Thoracic aorta (tissue), 2 donors: ENCODE measurements at regions not wholly inside any gene's neighbourhood (a gene's known extent, or its start where the extent isn't known, plus 50 kb on each side); places are given as distances from the start of the nearest gene placed in this dataset.

Source experiments
- ATAC-seq: fragments of 150-250 bp; one replicate; pipeline ENCODE4 v1.8.0; 2017; ENCODE audit warnings: low read depth; ENCODE audit not compliant: insufficient number of reproducible peaks, low FRiP score
- DNase-seq: peaks from one replicate; pipeline ENCODE4 v3.0.0-alpha.2; 2020; ENCODE audit warnings: low spot score
- H3K27ac ChIP-seq, 2 donors: fragments of 200-600 bp; sonication (generic); 1 replicate in 1 of 2; 2 replicates in 1 of 2; pipeline ENCODE4 v1.5.1; 2016; ENCODE audit warnings: mild to moderate bottlenecking in 2 of 2, moderate library complexity in 2 of 2
- H3K27me3 ChIP-seq: fragments of 200-600 bp; sonication (generic); replicated peaks from 2 replicates; pipeline ENCODE4 v1.6.0; 2016; ENCODE audit warnings: mild to moderate bottlenecking; ENCODE audit not compliant: insufficient read depth
- H3K36me3 ChIP-seq: fragments of 200-600 bp; sonication (generic); one replicate; pipeline ENCODE4 v1.5.1; 2016
- H3K4me1 ChIP-seq, 2 donors: fragments of 200-600 bp; sonication (generic); 1 replicate in 1 of 2; 2 replicates in 1 of 2; pipeline versions ENCODE4 v1.5.1 to v1.6.0; 2016; ENCODE audit warnings: low read depth in 2 of 2, mild to moderate bottlenecking in 1 of 2; ENCODE audit not compliant: control insufficient read depth in 1 of 2
- H3K4me3 ChIP-seq: fragments of 200-600 bp; sonication (generic); 2 replicates; pipeline ENCODE4 v1.5.1; 2016; ENCODE audit warnings: mild to moderate bottlenecking
- H3K9me3 ChIP-seq: fragments of 200-600 bp; sonication (generic); 2 replicates; pipeline ENCODE4 v1.5.1; 2016
- TF ChIP-seq, protein P1 (sequence below): fragments of 200-600 bp; sonication (generic); IDR thresholded peaks from one replicate; pipeline ENCODE4 v1.5.1; 2019; ENCODE audit warnings: antibody characterized with exemption

DNA sequence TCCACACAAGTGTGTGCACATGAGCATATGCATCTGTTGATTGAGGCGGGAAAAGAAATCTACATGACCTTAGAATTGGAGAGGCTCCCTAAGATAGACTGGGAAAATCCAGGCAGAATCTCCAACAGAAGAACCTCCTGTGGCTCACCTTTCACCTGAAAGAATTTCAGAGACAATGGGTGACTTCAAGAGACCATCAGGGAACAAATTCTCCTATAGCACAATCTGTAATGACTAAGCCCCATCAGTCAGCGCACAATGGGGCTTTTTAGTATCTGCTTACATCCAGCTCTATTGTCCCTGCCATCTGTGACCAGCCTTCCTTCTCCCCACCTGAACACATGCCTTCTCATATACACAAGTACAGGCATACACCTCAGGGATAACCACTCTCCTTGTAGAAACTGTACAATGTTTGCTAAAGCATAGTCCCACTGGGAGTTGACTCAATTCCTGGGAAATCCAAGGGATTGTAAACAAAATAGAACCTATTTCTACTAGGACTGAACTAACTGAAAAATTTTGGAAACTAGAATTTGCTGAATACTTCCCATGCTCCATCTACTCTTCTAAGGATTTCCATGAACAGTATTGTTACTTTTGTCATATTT lies 150.8 kb upstream of the STXBP5 start:
- Histone ChIP-seq H3K4me3 (no peak overlapping the region), H3K36me3 (no peaks in the 10 kb centered on the region), H3K27ac (no peak overlapping the region), H3K9me3 (no peaks in the 10 kb centered on the region), H3K27me3 (no peaks in the 10 kb centered on the region), H3K4me1 (no peaks in the 10 kb centered on the region)
- no peak for DNase-seq
- ATAC-seq, result no peak
- TF ChIP-seq, protein P1, sequence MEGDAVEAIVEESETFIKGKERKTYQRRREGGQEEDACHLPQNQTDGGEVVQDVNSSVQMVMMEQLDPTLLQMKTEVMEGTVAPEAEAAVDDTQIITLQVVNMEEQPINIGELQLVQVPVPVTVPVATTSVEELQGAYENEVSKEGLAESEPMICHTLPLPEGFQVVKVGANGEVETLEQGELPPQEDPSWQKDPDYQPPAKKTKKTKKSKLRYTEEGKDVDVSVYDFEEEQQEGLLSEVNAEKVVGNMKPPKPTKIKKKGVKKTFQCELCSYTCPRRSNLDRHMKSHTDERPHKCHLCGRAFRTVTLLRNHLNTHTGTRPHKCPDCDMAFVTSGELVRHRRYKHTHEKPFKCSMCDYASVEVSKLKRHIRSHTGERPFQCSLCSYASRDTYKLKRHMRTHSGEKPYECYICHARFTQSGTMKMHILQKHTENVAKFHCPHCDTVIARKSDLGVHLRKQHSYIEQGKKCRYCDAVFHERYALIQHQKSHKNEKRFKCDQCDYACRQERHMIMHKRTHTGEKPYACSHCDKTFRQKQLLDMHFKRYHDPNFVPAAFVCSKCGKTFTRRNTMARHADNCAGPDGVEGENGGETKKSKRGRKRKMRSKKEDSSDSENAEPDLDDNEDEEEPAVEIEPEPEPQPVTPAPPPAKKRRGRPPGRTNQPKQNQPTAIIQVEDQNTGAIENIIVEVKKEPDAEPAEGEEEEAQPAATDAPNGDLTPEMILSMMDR, result no peak

DNA sequence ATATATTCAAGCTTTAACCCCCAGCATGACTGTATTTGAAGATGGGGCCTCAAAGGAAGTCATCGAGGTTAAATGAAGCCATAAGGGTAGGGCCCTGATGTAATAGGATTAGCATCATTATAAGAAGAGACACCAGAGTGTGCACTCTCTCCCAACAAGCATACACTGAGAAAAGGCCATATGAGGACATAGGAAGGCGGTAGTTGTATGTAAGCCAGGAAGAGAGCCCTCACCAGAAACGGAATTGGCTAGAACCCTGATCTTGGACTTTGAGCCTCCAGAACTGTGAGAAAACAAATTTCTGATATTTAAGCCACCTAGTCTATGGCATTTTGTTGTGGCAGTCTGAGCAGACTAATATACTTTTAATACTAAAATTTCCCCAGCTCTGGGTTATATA lies 150.1 kb upstream of the STXBP5 start:
- H3K4me1 ChIP-seq, result no peaks in the 10 kb centered on the region
- no peaks in the 10 kb centered on the region for H3K27me3 ChIP-seq
- no peak for DNase-seq
- no peak overlapping the region for H3K4me3 ChIP-seq
- TF ChIP-seq, protein P1, result no peak
- H3K36me3 ChIP-seq, result no peaks in the 10 kb centered on the region
- no peak overlapping the region for H3K27ac ChIP-seq
- no peaks in the 10 kb centered on the region for H3K9me3 ChIP-seq
- ATAC-seq, result no peak

DNA sequence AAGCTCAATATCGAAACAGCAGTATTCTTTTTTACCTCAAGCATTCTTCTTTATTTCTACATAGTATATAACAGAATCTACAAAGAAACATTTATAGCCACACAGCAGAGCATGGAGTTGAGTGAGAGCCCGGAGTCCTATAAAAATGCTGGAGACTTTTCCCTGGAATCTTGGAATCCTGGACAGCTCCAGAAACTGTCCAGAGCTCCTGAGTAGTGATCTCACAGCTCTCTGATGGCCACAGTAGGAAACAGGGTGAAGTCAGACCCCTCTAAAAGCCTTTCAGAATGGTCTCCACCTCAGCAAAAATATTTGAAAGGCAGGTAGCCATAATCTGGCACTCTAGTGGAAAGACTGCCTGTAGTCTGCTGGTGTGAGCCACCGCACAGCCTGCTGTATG lies 149.3 kb upstream of the STXBP5 start:
- ATAC-seq (no peak), DNase-seq (no peak)
- TF ChIP-seq, protein P1, result no peak
- no peaks in the 10 kb centered on the region for H3K27me3 ChIP-seq
- no peaks in the 10 kb centered on the region for H3K36me3 ChIP-seq
- H3K4me1 ChIP-seq, result no peaks in the 10 kb centered on the region
- no peak overlapping the region for H3K27ac ChIP-seq
- H3K9me3 ChIP-seq, result no peaks in the 10 kb centered on the region
- no peak overlapping the region for H3K4me3 ChIP-seq

DNA sequence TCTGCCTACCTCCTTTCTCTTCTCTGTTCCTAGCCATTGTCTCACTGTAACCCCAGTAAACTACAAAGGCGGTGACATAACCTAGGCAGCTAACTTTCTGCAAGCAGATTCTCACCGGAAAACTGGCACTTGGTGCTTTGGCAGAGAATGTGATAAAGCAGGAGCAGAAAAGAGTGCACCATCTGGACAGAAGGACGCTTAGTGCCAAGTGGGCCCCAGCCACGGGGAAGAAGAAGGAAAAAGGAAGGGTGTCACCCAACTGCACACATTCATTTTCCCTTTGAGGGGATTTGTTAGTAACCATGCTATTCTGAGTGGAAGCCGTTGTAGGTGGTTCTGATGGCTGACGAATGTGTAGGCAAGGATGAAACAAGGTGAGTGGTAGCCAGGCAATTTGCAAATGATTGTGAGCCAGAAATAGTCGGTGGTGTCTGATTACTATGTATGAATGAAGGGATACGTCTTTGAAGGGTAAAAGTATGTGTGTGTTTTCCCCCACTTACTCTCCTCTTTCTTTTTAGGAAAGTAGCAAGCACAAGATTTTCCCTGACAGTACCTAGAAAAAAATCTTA lies 148.3 kb upstream of the STXBP5 start:
- H3K4me3 ChIP-seq, result no peak overlapping the region
- DNase-seq, result no peak
- H3K4me1 ChIP-seq, result no peaks in the 10 kb centered on the region
- ATAC-seq, result no peak
- no peak overlapping the region for H3K27ac ChIP-seq
- H3K9me3 ChIP-seq, result no peaks in the 10 kb centered on the region
- no peaks in the 10 kb centered on the region for H3K36me3 ChIP-seq
- no peaks in the 10 kb centered on the region for H3K27me3 ChIP-seq
- TF ChIP-seq, protein P1, result no peak

DNA sequence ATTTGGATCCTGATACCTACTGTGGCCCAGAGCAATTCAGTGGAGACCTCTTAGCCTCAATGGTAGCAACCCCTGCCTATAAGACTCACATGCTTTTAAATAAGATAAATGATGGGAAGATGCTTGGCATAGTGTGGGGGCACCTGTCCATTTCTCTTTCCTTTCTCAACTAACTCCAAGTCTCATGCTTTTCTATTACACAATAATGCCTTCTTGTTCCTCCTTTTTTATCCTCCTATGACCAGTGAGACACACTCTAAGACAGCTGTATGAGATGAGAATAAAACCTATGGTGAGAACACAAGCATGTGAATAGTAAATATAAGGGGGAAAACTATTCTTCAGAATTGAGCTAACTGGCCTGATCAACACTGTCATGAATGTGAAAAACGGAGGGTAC lies 147.0 kb upstream of the STXBP5 start:
- no peak for ATAC-seq
- no peak for DNase-seq
- H3K4me3 ChIP-seq, result no peak overlapping the region
- no peaks in the 10 kb centered on the region for H3K4me1 ChIP-seq
- no peaks in the 10 kb centered on the region for H3K27me3 ChIP-seq
- no peaks in the 10 kb centered on the region for H3K9me3 ChIP-seq
- no peak overlapping the region for H3K27ac ChIP-seq
- TF ChIP-seq, protein P1, result no peak
- no peaks in the 10 kb centered on the region for H3K36me3 ChIP-seq
